Liver (tissue), 3 donors: ENCODE measurements at regions not wholly inside any gene's neighbourhood (a gene's known extent, or its start where the extent isn't known, plus 50 kb on each side); places are given as distances from the start of the nearest gene placed in this dataset.

ENCODE experiments used
- CTCF ChIP-seq: fragments of 150-350 bp; IDR thresholded peaks from 2 replicates; pipeline ENCODE4 v1.5.1; 2017; ENCODE audit warnings: improper control_type of control experiment, low read depth, low read length; ENCODE audit not compliant: missing input control
- TAF1 ChIP-seq: conservative IDR thresholded peaks from 2 replicates; pipeline ENCODE4 v1.6.1; 2016; ENCODE audit warnings: antibody characterized with exemption, mild to moderate bottlenecking
- donor health status: healthy.
- donor health status: healthy.

DNA sequence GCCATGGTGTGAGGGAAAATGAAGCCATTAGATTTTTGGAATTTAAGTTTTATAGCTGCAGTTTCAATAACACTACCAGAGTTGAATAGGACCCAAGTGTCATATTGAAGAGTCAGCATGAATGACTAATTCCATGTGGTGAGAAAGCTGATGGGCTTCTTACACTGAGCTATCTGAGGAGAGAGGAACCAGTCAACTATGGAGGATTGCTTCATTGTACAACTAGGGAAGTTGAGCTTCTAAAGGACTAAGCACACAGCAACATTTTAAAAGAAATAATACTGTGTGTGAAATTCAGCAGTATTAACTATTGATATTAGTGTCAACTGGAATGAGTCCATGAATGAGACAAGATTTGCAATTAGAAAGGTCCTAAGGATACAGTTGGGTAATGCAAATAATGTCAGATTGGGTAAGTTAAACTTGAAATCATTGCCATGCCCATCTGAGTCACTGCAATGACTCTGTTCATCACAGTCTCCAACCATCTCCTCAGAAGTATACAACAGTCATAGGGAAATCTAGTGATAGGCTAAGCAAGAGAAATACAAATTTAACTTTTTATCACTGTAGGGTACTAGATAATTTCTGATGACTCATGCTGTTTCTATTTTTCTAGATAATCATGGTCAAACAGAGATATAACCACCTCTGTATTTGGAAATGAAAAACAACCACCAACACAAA is 394.2 kb downstream of the FSCB start:
- TF ChIP-seq TAF1 (no peak), CTCF (no peak)
